HG02763 (cell line): ENCODE measurements at regions not wholly inside any gene's neighbourhood (a gene's known extent, or its start where the extent isn't known, plus 50 kb on each side); places are given as distances from the start of the nearest gene placed in this dataset.
"Not testable (repeated sequence)": the region's sequence is repeated elsewhere in the genome, so short reads cannot be mapped to it uniquely, and the experiment has no call there.

Experiments
- ATAC-seq: cut with Tn5 transposase; IDR thresholded peaks from one replicate; pipeline ENCODE4 v1.9.1; 2021; ENCODE audit warnings: mild to moderate bottlenecking, moderate library complexity; ENCODE audit not compliant: unreplicated experiment

- no peak for ATAC-seq
These were observed 433.3 kb downstream of the TOX3 start for GRCh38 chr16:52113533-52114183.

DNA sequence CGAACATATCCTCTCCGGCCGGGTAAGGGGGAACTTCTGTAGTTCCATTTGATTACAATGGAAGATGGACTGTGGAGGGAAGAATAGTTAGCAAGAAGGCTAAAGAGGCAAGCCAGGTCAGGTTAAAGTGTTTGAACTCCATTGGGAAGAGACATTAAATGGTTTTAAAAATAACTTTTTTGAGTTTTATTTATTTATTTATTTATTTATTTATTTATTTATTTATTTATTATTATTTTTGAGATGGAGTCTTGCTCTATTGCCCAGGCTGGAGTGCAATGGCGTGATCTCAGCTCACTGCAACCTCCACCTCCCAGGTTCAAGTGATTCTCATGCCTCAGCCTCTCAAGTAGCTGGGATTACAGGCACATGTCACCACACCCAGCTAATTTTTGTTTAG lies 441.9 kb downstream of the TOX3 start:
- not testable (repeated sequence) for ATAC-seq

DNA sequence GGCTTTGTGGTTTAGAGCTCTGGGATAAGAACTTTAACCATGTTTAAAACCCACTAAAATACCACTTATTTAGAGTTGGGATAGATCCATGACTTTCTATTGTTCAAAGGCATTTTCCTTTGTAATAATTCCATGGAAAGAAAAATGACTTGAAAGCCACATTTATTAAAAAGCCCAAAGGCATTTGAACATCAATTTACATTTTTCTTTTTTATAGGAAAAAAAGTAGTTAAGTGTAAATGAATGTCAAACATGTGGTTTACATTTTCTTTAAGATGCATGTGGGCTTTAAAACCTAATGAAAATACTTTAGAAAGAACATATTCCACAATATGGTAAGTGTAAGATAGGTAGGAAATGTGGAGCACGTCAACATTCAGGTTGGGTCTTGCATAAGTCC lies 443.2 kb downstream of the TOX3 start:
- no peak for ATAC-seq

DNA sequence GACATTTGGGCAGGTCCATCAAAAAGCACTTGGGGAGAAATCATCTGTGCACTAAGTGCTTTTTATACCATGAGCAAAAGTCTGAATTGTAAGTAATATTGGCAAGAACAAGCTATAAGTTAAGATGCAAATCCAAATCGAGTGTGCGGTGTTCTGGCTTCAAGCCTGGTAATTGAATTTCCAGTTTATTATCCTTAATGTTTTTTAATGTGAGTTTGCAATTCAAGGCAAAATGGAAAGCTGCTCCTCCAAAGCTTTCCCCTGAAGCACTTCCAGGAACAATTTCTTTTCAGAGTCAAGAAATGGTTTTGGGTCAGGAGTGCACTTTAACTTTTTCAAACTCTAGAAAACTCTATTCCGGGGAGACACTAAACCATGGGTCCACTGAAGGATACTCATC lies 445.7 kb downstream of the TOX3 start:
- no peak for ATAC-seq

GRCh38 chr16:52099382-52099781 lies 447.6 kb downstream of the TOX3 start:
- no peak for ATAC-seq

- no peak for ATAC-seq
These were observed 451.5 kb downstream of the TOX3 start for GRCh38 chr16:52095471-52095870.

DNA sequence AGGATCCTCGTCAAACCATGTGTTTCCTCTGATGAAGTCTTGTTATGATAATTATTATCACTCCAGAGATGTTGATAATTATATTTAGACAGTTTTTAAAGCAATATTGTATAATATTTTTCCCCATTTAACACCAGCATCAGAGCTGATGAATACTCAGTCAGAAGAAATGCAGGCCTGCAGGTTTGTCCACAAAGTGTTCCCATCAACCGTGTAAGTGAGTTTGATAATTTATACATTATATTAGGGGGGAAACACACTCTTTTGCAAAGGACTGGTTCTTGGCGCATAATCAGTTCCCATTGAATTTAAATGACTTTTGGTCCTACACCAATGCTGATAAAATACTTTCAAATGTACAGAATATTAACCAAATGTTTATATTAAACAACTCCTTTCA lies 454.8 kb downstream of the TOX3 start:
- no peak for ATAC-seq

DNA sequence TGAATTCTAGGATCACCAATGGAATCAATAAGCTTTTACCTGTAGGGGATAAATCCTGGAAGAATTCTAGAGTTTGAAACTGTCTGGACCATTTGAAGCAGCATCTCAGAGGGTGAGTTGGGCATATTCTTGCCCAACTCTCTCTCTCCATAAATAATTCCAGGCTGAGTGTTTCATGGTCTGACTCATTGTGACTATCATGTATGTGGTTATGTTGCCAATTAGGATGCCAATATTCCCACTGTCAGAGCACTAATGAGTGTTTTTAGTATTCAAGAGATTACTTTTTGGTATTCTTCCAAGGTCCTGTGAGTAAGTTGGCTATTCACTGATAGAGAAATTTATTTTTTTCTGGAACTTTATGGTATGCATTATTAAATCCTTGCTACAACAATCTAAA lies 456.9 kb downstream of the TOX3 start:
- no peak for ATAC-seq

- no peak for ATAC-seq
These were observed 457.5 kb downstream of the TOX3 start for GRCh38 chr16:52089476-52089875.

DNA sequence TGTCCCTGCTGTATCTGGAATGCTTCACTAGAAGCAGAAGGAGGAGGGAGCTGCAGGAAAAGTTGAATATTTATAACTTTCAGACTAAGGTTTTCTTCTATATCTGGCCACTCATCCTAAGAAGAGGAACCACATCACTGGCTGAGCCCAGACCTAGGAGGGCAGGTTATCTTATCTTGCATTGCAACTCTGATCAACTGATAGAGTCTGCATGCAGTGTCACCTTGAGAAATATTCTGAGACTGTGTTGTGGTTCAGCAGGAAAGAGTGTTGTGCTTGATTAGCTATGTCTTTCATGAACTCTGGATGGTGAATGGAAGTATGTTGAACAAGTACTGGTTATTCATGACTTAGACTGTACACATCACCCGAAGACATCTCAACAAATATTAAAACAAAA lies 460.0 kb downstream of the TOX3 start:
- no peak for ATAC-seq

- ATAC-seq, result no peak
These were observed 468.0 kb downstream of the TOX3 start for GRCh38 chr16:52078716-52079655.

GRCh38 chr16:52077607-52078006 lies 469.3 kb downstream of the TOX3 start:
- no peak for ATAC-seq

DNA sequence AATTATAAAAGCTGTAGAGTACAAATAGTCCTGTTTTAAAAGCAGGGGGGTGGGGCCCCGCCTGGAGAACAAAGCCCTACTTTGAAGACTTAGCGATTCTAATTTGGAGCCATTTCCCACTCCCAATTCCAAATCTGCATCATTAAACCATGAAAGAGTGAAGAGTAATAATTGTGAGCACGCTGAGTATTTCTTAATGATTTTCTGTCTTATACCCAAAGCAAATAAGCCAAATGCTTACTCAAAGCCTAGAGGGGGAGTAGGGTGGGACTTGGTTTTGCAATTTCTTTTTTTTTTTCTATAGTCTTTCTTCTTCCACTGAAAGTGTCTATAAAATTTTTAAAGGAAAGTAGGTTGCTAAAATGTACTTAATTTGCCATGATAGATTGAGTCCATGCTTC lies 470.1 kb downstream of the TOX3 start:
- no peak for ATAC-seq

- ATAC-seq, result no peak
These were observed 470.6 kb downstream of the TOX3 start for GRCh38 chr16:52076332-52076731.

GRCh38 chr16:52074133-52074532 lies 472.8 kb downstream of the TOX3 start:
- ATAC-seq, result no peak

DNA sequence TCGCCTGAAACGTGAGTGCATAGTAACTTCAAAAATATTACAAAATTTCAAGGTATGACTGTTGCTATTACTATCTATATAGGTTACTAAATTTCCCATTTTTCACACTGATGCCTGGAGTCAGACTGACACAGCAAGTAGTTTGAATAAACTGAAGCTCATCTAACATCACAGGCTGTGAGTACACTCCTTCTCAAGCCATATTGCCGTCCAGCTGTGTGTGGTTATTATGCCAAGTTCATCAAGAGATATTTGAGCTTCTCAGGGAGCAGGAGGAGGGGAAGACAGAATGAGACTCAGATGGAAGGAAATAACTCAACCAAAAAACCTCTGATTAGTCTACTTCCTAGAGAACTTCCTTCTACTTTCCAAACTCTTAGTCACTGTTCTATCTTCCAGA lies 473.9 kb downstream of the TOX3 start:
- no peak for ATAC-seq

DNA sequence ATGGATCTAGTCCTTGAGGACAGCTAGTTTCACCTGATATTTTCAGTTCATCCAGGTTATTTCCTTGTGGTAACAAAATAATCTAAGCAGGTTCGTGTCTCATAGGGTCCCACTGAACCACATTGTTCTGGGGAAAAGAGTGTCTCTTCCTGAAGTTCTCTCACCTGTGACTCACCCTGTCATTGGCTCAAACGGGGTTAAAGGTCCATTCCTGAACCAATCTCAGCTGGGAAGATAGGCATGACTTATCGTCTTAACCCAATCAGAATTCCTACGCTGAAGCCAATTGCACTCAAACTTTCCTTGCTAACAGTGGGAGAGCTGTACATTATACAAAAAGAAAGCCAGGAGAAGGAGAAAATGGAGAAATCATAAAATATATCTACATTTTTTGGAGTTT lies 475.8 kb downstream of the TOX3 start:
- ATAC-seq, result no peak

DNA sequence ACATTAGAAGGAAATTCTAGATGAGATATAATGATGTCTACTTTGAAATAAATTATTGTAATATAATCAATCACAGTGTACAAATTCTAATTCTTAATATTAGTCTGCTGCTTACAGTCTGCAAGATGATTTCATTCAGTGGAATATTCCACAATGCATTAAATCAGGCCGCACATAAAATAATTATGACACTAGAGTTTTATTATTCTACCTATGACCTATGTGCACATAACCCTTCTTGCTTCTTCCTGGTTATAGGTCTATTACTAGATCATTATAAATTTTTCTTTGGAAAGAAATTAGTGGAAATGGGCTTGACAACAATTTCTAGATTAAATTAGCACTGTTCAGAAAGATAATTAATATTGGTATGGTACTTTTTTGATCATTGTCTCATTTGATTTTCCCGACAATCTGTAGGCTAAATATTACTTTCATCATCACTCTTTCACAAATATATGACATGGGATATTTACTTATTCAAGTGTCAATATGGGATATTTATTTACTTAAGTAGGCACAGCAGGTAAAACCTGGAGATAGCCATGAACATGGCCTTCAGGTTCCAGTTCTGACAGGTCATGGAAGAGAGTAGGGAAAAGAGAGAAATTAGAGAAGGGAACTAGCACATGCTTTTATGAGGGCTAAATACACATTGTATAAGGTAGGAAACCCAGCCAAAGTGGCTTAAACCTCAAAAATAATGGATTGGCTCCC lies 476.4 kb downstream of the TOX3 start:
- no peak for ATAC-seq

DNA sequence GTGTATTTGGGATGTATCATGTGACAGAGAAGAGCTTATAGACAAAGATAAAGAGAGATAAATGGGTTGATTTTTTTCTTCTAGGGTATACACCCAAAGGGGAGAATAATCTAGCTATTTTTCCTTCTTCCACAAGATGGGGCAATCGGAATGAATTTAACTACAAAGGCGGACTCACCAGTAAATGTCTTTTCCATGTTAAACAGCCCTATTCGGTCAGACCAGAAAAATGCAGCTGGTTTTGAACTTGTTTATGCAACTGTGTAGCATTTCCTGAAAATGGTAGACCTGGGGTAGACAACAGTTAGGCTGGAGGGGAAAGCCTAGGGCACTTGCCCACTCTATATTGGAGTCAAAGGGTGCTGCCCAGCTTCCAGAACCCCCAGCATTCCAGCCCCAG lies 477.1 kb downstream of the TOX3 start:
- no peak for ATAC-seq

- ATAC-seq, result no peak
These were observed 478.4 kb downstream of the TOX3 start for GRCh38 chr16:52068447-52069074.

GRCh38 chr16:52066962-52067361 lies 480.0 kb downstream of the TOX3 start:
- no peak for ATAC-seq
